ENCODE measurements at regions not wholly inside any gene's neighbourhood (a gene's known extent, or its start where the extent isn't known, plus 50 kb on each side); places are given as distances from the start of the nearest gene placed in this dataset.

DNA sequence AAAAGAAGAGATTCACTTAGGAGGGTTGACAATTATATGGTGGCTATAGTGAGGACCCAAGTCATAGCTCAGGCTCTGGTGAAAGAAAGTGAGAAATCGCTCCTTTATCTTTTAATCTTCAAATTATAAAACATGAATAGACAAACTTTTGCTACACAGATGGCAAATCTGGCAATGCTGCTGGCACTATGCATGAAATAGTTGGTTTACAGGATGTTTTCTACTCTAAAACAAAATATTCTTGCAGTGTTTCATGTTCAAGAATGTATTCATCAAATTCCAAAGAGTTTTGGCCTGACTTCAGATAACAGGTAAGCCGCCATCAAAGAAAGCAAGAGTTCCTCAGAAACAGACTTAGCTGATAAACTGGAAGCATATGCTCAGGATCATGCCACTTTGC lies 801.2 kb downstream of the C4orf33 start:
- TF ChIP-seq, protein P1, sequence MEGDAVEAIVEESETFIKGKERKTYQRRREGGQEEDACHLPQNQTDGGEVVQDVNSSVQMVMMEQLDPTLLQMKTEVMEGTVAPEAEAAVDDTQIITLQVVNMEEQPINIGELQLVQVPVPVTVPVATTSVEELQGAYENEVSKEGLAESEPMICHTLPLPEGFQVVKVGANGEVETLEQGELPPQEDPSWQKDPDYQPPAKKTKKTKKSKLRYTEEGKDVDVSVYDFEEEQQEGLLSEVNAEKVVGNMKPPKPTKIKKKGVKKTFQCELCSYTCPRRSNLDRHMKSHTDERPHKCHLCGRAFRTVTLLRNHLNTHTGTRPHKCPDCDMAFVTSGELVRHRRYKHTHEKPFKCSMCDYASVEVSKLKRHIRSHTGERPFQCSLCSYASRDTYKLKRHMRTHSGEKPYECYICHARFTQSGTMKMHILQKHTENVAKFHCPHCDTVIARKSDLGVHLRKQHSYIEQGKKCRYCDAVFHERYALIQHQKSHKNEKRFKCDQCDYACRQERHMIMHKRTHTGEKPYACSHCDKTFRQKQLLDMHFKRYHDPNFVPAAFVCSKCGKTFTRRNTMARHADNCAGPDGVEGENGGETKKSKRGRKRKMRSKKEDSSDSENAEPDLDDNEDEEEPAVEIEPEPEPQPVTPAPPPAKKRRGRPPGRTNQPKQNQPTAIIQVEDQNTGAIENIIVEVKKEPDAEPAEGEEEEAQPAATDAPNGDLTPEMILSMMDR (IDR thresholded peaks at IDR 0.05) = no peak
- no peak for TF ChIP-seq POLR2A (IDR thresholded peaks at IDR 0.05)

Measured in testis (tissue), 2 donors.